Gastroesophageal sphincter (tissue), 3 donors: ENCODE measurements at regions not wholly inside any gene's neighbourhood (a gene's known extent, or its start where the extent isn't known, plus 50 kb on each side); places are given as distances from the start of the nearest gene placed in this dataset.

Experiments
- CTCF ChIP-seq, 4 experiments: fragments of 200-600 bp in 2 of 4; fragments of 450-650 bp in 2 of 4; sonication (generic) in 1 of 4; IDR thresholded peaks; one replicate each; pipeline ENCODE4 v1.5.1; 2017 to 2019; ENCODE audit warnings: antibody characterized with exemption in 4 of 4, mild to moderate bottlenecking in 2 of 4, moderate library complexity in 2 of 4
- POLR2A ChIP-seq, 2 donors: fragments of 450-650 bp; IDR thresholded peaks; one replicate each; pipeline ENCODE4 v1.6.1; 2017; ENCODE audit warnings: antibody characterized with exemption in 2 of 2, mild to moderate bottlenecking in 2 of 2, moderate library complexity in 1 of 2
- POLR2AphosphoS5 ChIP-seq: sonication (generic); formaldehyde crosslinking; IDR thresholded peaks from one replicate; pipeline ENCODE4 v1.6.1; 2017; ENCODE audit warnings: antibody characterized with exemption

- TF ChIP-seq CTCF (IDR thresholded peaks at IDR 0.05) (no peak), POLR2AphosphoS5 (no peak), POLR2A (IDR thresholded peaks at IDR 0.05) (no peak)
These were observed 69.2 kb upstream of the RIPOR2 start for GRCh38 chr6:25005010-25005409.
